ENCODE measurements at regions not wholly inside any gene's neighbourhood (a gene's known extent, or its start where the extent isn't known, plus 50 kb on each side); places are given as distances from the start of the nearest gene placed in this dataset.

DNA sequence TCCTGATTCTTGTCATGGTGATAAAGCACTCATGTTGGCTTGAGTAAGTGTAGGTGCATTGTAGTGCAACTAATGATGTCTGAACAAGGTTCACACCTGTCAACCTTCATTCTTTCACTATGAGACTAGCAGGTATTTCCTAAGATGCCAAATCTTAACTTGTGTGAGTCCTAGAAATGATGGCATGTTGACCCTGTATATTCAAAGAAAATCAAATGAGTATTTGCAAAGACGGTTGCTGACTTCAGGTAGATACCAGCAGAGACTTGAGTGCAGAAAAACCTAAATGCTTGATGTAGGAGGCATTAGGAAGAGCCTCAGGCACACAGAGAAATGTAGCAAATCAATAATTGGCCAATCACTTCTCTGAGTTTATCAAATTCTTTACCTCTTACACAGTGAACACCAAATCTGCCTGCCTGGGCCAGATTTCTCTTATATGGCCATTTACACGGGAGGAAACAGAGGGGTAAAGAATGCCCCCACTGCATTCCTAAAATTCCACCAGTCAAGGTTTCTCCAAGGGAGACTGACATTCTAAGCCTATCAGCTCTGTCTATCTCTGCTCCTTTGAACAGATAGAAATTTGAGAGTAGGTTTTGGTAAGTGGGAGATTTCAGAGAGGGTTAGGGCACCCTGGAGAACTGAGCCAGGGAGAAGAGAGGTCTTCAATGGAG, 488.6 kb upstream of the WWC1 start:
- TF ChIP-seq POLR2A (IDR thresholded peaks at IDR 0.05), result no peak
- TF ChIP-seq, protein P1, sequence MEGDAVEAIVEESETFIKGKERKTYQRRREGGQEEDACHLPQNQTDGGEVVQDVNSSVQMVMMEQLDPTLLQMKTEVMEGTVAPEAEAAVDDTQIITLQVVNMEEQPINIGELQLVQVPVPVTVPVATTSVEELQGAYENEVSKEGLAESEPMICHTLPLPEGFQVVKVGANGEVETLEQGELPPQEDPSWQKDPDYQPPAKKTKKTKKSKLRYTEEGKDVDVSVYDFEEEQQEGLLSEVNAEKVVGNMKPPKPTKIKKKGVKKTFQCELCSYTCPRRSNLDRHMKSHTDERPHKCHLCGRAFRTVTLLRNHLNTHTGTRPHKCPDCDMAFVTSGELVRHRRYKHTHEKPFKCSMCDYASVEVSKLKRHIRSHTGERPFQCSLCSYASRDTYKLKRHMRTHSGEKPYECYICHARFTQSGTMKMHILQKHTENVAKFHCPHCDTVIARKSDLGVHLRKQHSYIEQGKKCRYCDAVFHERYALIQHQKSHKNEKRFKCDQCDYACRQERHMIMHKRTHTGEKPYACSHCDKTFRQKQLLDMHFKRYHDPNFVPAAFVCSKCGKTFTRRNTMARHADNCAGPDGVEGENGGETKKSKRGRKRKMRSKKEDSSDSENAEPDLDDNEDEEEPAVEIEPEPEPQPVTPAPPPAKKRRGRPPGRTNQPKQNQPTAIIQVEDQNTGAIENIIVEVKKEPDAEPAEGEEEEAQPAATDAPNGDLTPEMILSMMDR (IDR thresholded peaks at IDR 0.05), result no peak
